HL-60 (cell line): ENCODE measurements at regions not wholly inside any gene's neighbourhood (a gene's known extent, or its start where the extent isn't known, plus 50 kb on each side); places are given as distances from the start of the nearest gene placed in this dataset.

Experiments used
- DNase-seq, 2 experiments: peaks; one replicate each; pipeline ENCODE4 v3.0.0-alpha.2; 2010 to 2020; ENCODE audit warnings: low read depth in 1 of 2, low spot score in 1 of 2
- H3K27ac ChIP-seq: fragments of 250-450 bp; sonication (Bioruptor Pico); replicated peaks from 2 replicates; pipeline ENCODE4 v1.5.1; 2020; ENCODE audit warnings: mild to moderate bottlenecking, moderate library complexity
- H3K27me3 ChIP-seq: fragments of 250-450 bp; sonication (Bioruptor Pico); 2 replicates; pipeline ENCODE4 v1.5.1; 2021; ENCODE audit warnings: mild to moderate bottlenecking, moderate library complexity; ENCODE audit not compliant: insufficient read depth, poor library complexity, severe bottlenecking
- H3K4me3 ChIP-seq: replicated peaks from 2 replicates; pipeline ENCODE4 v1.5.1; 2011; ENCODE audit warnings: mild to moderate bottlenecking, control low read depth, low read length; ENCODE audit not compliant: insufficient read depth
- CTCF ChIP-seq: IDR thresholded peaks from one replicate; pipeline ENCODE4 v1.5.1; 2011; ENCODE audit warnings: low read length, control low read depth, inconsistent platforms; ENCODE audit not compliant: insufficient read depth
- GABPA ChIP-seq: IDR thresholded peaks from 2 replicates; pipeline ENCODE4 v1.6.1; 2012; ENCODE audit warnings: low read depth
- POLR2AphosphoS5 ChIP-seq: IDR thresholded peaks from 2 replicates; pipeline ENCODE4 v1.6.1; 2012; ENCODE audit warnings: low read depth
- REST ChIP-seq: IDR thresholded peaks from 2 replicates; pipeline ENCODE4 v1.6.1; 2012; ENCODE audit warnings: low read depth; ENCODE audit not compliant: insufficient replicate concordance
- SPI1 ChIP-seq: IDR thresholded peaks from 2 replicates; pipeline ENCODE4 v1.6.1; 2012; ENCODE audit warnings: low read depth, mild to moderate bottlenecking, borderline replicate concordance

- TF ChIP-seq REST (no peak), SPI1 (no peak), CTCF (no peak), GABPA (no peak), POLR2AphosphoS5 (no peak)
- no peak for DNase-seq
- no peak overlapping the region for H3K4me3 ChIP-seq
- H3K27ac ChIP-seq: no peak overlapping the region
- H3K27me3 ChIP-seq: no peaks in the 10 kb centered on the region
Observed at GRCh38 chr1:43034778-43035177, 76.1 kb upstream of the SLC2A1 start.

DNA sequence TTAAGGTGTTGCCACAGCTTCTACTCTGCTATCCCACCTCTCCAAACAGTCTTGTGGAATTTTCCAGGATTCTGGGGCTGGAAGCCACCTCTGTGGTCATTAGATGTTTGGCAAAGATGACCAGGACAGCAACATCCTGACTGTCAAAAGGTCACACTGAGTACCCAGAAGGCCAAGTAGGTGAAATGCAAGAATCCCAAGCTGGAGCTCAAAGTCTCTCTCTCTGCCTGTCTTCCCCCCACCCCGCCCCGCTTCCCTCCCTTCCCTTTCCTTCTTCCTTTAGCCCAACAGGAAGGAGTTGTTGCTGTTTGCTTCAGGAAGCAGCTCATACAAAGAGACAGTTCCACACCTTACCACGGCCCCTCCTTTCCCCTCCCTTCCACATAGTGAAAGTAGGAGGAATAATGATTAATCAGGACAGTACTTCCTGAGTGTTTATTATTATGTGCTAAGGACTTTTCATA lies 75.6 kb upstream of the SLC2A1 start:
- TF ChIP-seq SPI1: no peak
- TF ChIP-seq POLR2AphosphoS5: no peak
- TF ChIP-seq GABPA: no peak
- no peak for TF ChIP-seq REST
- TF ChIP-seq CTCF: no peak
- H3K4me3 ChIP-seq: no peak overlapping the region
- no peaks in the 10 kb centered on the region for H3K27me3 ChIP-seq
- no peak overlapping the region for H3K27ac ChIP-seq
- no peak for DNase-seq

- Histone ChIP-seq H3K27ac (no peak overlapping the region), H3K27me3 (no peaks in the 10 kb centered on the region), H3K4me3 (no peak overlapping the region)
- no peak for TF ChIP-seq SPI1
- DNase-seq: no peak
Observed at GRCh38 chr1:43031316-43032203, 72.9 kb upstream of the SLC2A1 start.

DNA sequence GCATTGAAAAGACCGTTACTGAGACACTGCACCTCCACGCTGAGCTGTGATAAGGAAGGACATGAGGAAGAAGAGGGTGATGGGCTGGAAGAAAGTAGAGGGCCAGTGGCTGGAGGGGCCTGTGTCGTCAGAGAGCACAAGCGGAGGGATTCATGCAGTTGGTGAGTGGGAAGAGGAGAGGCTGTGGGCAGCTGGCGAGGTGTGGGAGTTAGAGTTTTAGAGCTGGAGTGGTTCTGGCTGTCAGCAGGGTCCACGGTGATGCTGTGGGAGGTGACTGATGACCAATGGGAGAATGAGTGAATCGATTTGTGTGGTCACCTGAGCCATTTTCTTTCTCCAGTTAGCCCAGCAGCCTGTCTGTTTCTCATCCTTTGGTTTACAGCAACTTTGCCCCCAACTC lies 66.2 kb upstream of the SLC2A1 start:
- no peak for DNase-seq
- no peak overlapping the region for H3K4me3 ChIP-seq
- H3K27ac ChIP-seq: no peak overlapping the region
- TF ChIP-seq REST (no peak), CTCF (no peak), GABPA (no peak), POLR2AphosphoS5 (no peak), SPI1 (no peak)
- no peaks in the 10 kb centered on the region for H3K27me3 ChIP-seq
